HG03442 (cell line): ENCODE measurements at regions not wholly inside any gene's neighbourhood (a gene's known extent, or its start where the extent isn't known, plus 50 kb on each side); places are given as distances from the start of the nearest gene placed in this dataset.

ENCODE experiments used
- ATAC-seq: cut with Tn5 transposase; IDR thresholded peaks from one replicate; pipeline ENCODE4 v1.9.1; 2021; ENCODE audit warnings: mild to moderate bottlenecking, moderate library complexity; ENCODE audit not compliant: unreplicated experiment

- ATAC-seq = no peak
These were observed 479.5 kb upstream of the TNC start for GRCh38 chr9:115597330-115597895.

DNA sequence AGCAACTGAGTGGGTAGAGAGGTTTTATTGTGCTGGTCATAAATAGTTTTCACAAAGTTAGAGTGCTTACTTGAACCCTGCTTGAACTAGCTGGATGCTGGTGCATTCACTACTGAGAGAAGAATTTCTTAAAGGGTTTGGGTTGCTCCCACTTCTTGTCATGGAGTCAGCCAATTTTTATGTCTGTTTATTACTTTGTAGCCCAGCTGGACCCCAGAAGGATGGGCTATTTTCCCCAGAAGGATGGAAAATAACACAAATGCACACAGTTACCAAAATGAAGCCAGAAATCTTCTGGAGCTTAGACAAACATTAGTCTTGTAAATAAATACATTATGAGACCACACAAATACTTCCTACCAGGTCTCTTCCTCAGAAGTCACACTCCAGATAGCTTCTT lies 480.8 kb upstream of the TNC start:
- ATAC-seq = no peak

- ATAC-seq = no peak
These were observed 481.9 kb upstream of the TNC start for GRCh38 chr9:115599898-115600297.

GRCh38 chr9:115601434-115601833 lies 483.5 kb upstream of the TNC start:
- ATAC-seq = no peak

GRCh38 chr9:115604831-115605483 lies 487.0 kb upstream of the TNC start:
- ATAC-seq = no peak

DNA sequence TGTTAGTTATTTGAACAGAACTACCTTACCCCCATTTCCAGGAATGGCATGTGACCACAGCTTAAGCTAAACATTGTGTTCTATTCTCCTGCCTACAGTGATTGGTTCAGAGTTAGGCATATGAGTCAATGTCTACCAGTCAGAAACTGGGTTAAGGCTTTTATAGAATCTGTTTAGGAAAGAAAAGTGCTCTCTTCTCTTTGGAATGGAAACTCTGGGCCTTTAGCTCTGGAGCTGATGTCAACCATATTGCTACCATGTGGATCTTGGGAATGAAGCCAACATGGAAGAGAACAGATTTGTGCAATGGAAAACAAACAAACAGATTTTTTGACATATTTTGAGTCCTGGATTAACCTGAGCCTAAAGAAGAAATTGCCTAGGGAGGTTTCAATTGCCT lies 488.9 kb upstream of the TNC start:
- no peak for ATAC-seq

DNA sequence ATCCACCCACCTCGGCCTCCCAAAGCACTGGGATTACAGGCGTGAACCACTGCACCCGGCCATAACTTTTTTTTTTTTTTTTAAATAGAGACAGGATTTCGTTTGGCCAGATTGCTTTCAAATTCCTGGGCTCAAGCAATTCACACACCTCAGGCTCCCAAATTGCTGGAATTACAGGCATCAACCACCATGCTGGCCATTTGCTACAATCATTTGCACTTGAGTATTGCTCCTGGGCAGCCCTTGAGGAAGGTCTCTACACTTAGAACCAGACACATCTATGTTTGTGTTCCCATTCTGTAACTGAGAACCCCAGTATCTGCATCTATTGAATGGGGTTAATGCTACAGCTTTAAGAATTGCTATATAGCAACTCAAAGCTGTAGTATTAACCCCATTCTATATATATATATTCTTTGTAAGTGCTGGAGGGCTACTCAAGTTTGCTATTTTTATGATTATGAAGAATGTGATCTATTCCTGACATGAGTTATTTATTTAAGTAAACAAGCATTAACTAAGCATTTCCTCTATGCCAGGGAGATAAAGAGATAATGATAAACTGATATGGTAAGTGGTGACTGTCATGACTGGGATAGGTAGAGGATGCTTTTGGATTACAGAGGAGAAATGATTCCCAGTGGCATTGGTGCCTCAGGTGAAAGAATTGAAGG lies 496.5 kb upstream of the TNC start:
- no peak for ATAC-seq

DNA sequence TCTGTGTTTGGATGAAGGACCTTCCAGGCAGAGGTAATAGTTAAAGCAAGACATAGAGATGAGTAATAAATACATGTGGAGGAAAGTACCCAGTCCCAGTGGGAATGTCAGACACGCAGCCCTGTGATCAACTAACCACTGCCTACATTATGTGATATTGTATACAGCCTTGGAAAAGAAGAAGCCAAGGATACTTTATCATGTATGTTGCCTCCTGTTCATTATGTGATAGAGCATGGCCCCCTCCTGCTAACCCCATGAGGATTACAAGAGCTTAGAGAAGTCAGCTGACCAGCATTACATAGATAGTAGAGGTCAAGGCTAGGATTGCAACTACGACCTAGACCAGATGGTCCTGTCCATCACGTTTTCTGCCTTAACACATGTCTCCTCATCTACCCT lies 497.0 kb upstream of the TNC start:
- no peak for ATAC-seq

DNA sequence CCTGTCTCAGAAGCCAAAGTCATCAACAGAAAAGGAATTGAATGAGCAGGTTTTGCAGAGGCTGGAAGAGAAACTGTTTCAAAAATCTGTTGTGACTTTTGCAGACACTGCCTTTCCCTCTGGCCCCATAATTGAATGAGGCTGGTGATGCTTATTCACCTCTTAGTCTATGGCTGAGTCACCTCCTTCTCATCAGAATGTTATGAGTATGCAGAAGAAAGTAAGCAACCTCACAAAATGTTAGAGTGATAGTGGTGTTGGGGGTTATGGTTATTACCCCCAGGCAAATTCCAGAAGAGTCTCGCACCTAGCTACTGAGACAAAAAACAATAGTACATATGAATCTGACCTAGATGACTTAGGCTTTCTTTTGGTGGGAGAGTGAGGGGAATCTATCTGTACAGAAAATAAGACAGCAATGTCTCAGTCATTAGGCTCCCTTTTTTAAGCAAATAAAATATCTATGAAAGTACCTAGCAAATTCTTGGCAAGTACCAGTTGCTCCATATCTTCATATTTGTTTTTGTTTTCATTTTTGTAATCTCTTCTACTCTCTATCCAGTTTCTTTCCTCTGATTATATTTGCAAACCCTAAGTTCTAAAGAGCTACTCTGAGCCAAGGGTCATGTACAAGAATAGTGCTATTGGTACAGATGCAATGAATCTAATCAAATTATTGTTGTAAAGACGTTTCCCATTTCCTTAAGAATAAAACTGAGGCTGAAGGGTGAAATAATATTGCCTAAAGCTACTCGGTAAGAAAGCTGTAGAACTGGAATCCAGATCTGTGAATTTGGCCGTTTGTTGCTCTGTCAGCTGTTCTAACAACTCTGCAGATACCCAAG lies 498.1 kb upstream of the TNC start:
- ATAC-seq = no peak

DNA sequence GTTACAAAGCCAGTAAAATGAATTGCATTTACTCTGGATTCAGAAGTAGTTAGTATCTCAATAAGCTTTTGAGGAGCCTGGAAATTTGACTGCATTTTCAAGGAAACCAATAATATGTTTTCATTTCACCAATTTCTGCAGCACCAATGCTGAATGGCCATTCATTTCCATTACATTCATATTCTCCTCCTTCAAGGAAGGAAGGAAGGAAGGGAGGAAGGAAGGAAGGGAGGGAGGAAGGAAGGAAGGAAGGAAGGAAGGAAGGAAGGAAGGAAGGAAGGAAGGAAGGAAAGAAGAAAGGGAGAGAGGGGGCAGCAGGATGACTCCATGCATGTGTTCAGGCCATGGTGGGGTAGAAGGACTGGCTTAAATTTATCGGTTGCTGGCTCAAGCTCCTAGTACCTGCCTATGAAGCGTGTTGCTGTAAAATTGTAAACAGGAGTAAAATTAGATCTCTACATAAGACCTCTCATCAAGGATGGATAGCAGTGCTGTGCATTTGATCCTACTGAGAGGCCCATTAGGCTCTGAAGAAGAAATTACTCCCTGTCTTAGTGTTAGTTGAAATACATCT lies 498.8 kb upstream of the TNC start:
- ATAC-seq = no peak

DNA sequence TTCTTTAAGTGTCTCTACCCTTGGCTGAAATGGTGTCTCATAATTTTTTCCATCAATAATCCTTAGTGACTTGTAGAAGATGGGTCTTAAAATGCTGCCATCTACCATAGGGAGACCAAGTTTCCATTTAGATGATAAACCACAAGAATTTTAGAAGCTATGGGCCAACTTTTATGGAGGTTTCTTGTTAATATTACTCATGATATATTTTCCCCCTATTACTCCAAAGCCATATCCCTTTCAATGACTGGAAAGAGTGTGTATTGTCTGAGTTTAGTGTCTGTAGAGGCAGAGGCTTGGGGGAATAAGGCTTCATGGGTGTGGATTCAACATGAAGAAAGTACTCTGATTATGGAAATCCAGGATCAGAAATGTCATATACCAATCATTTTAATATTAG lies 507.3 kb upstream of the TNC start:
- ATAC-seq = no peak

- ATAC-seq = no peak
These were observed 508.0 kb upstream of the TNC start for GRCh38 chr9:115625954-115626353.

- ATAC-seq = no peak
These were observed 509.6 kb upstream of the TNC start for GRCh38 chr9:115627511-115627910.

DNA sequence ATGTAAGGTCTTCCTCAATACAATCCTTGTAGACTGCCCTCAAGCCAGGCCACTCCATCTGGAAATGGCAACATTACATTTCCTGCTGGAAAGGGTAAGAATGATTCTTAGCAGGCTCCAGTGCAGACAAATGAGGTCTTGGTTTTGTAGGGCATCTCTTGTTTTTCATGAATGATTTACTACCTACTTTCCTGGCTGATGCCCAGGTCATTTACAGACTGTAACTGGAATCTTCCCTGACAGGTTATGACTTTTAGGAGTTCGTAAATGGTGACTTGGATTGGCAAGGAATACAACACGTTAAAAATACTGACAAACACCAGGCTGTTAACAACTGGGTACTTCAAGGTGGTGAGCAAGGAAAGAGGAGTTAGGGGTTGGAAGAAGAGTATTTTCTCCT lies 510.5 kb upstream of the TNC start:
- ATAC-seq = no peak

DNA sequence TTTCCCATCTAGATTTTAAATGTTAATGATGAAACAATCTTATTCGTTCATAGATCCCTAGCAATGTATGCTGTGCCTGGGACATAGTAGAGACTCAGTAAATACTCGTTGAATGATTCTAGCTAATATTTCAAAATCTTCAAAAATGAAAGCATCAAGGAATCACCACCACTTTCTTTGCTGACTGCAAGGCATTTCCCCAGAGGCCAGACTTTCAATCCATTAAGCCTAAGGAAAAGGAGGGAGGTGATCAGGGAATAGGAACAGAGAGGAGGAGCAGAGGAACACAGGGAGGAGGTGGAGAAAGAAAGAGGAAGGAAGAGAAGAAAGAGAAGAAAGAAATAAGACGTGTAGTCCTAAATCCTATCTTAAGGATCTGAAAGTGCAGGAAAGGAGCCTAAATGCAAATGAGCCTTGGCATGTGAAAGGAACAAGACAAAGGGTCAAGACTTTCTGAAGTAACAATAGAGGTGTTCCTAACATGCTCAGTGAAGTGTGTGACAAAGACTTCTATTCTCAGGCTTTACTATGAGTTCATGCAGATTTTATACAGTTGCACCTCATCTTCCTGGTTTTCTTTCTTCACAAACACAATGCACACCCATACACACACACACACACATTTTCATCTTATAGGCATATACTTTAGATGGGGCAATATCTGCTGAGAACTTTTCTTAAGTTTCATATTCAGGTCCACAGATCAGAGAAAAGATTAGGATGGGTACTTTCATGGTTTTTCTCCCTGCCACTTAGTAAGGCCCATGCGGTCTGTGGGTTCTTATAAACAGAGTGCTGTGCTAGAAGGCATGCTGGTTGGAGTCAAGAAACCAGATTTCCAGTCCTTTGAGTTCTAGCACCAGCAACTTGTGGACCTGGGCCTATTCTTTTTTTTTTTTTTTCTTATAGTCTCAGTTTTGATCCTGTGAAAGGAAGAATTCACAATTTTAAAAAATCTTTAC lies 512.2 kb upstream of the TNC start:
- no peak for ATAC-seq

- ATAC-seq = no peak
These were observed 514.4 kb upstream of the TNC start for GRCh38 chr9:115632391-115632790.

DNA sequence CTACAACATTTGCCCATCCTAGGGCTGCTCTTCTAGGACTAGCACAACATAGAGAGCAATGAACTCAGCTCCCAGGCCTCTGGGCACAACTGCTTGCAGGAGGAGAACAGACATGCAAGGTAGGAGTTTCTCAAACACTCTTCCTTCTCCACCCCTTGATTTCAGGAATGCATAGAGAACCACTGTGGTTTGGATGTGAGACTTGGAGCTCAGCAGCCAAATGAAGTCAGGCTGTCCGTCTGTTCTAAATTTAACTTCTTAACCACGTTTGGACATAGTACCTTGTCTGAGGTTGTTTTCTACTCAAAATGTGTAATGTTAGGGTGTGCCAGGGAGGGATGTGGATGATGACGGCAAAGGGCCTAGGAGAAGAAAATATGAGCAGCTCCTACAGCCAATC lies 515.1 kb upstream of the TNC start:
- ATAC-seq = no peak

DNA sequence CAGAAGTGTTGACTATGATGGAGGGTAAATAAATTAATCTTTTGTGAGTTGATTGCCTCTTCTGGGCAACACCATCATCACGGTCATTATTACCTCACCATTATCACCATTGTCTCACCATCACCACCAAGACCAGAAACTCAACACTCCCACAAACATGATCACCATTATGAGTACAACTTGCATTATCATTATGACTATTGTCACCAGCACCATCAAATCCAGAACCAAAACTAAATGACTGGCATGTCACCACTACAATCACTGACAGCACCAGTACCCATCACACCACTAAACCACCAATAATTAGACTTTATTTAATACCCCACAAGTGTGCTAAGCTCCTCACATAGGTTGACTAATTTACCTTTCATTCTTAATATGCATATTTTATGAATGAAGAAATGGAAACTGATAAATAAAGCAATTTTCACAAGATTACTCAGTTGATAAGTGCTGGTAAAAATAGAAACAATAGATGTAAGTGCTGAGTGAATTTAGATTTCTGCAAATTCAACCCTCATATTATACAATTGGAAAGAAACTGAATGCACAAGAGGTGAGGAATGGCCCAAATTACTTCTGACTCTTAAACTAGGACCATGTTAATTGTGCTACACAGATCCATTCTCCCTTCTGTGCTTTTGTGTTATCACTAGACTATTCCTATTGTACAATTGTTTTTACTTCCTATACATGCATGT lies 517.8 kb upstream of the PAPPA start:
- no peak for ATAC-seq

GRCh38 chr9:115636596-115636995 lies 517.0 kb upstream of the PAPPA start:
- no peak for ATAC-seq

DNA sequence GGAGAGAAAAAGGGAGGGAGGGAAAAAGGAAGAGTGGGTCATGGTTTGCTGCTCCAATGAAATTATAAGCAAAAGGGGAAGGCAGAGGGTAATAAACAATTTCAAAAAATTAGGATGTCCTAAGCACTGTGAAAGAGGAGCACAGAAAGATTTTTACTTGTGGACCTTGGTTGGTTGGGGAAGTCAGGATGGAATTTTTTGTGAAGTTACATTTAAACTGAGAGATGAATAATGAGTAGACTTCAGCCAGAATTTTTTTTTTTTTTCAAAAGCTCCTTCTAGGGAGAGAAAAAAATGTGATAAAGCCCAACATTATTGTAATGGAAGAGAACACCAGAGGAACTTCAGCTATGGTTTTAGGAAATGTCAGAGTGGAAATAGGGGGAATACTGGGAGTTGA lies 515.9 kb upstream of the PAPPA start:
- ATAC-seq = no peak
